HEK293 (cell line): ENCODE measurements at regions not wholly inside any gene's neighbourhood (a gene's known extent, or its start where the extent isn't known, plus 50 kb on each side); places are given as distances from the start of the nearest gene placed in this dataset.

Experiments used
- CTCF ChIA-PET: fragments of 350-600 bp; formaldehyde crosslinking; extraction: SDS; loops from one replicate; lab custom pipeline; 2021; ENCODE audit warnings: antibody characterized with exemption; lab: Yijun Ruan, JAX
- POLR2A ChIA-PET: fragments of 300-600 bp; formaldehyde crosslinking; extraction: SDS; loops from one replicate; lab custom pipeline; 2020; ENCODE audit warnings: antibody characterized with exemption, inconsistent platforms; lab: Yijun Ruan, JAX
- H3K27ac ChIP-seq: fragments of 200-500 bp; sonication (Bioruptor generic); 2 replicates; pipeline ENCODE4 v1.5.1; 2014; ENCODE audit warnings: low read depth, low read length, control low read depth, inconsistent platforms; ENCODE audit errors: extremely low read depth
- H3K36me3 ChIP-seq, 2 experiments: fragments of 200-500 bp in 1 of 2; sonication (Bioruptor generic) in 1 of 2; 1 replicate in 1 of 2; 2 replicates in 1 of 2; pipeline ENCODE4 v1.5.1; 2014 to 2017; ENCODE audit warnings: inconsistent platforms in 2 of 2, low read length in 2 of 2; ENCODE audit not compliant: control insufficient read depth in 2 of 2, insufficient read depth in 1 of 2
- H3K4me1 ChIP-seq: fragments of 200-500 bp; sonication (Bioruptor generic); 2 replicates; pipeline ENCODE4 v1.5.1; 2014; ENCODE audit warnings: mild to moderate bottlenecking, low read length, inconsistent platforms; ENCODE audit not compliant: control insufficient read depth, insufficient read depth
- H3K4me3 ChIP-seq: 2 replicates; pipeline ENCODE4 v1.5.1; 2011; ENCODE audit warnings: low read depth, mild to moderate bottlenecking, control low read depth, low read length, moderate library complexity
- H3K9me3 ChIP-seq: fragments of 200-500 bp; sonication (Bioruptor generic); 2 replicates; pipeline ENCODE4 v1.5.1; 2014; ENCODE audit warnings: low read depth, low read length, inconsistent platforms; ENCODE audit not compliant: control insufficient read depth, insufficient read depth
- CTCF ChIP-seq: fragments of 450-650 bp; formaldehyde crosslinking; IDR thresholded peaks from 2 replicates; pipeline ENCODE4 v1.5.1; 2016; ENCODE audit warnings: missing biosample characterization, missing genetic modification characterization
- ELK4 ChIP-seq: IDR thresholded peaks from 2 replicates; pipeline ENCODE4 v1.6.1; 2011; ENCODE audit warnings: mild to moderate bottlenecking, low read depth, low read length, borderline replicate concordance
- KLF10 ChIP-seq: fragments of 450-650 bp; IDR thresholded peaks from 2 replicates; pipeline ENCODE4 v1.5.1; 2018; ENCODE audit warnings: missing biosample characterization, mild to moderate bottlenecking, missing genetic modification characterization
- OSR2 ChIP-seq: fragments of 450-650 bp; formaldehyde crosslinking; IDR thresholded peaks from 2 replicates; pipeline ENCODE4 v1.5.1; 2016; ENCODE audit warnings: missing biosample characterization, missing genetic modification characterization
- RBAK ChIP-seq: fragments of 450-650 bp; formaldehyde crosslinking; IDR thresholded peaks from 2 replicates; pipeline ENCODE4 v1.5.1; 2016; ENCODE audit warnings: missing biosample characterization, missing genetic modification characterization
- SALL2 ChIP-seq: fragments of 450-650 bp; formaldehyde crosslinking; IDR thresholded peaks from 2 replicates; pipeline ENCODE4 v1.5.0; 2017; ENCODE audit warnings: missing biosample characterization, mild to moderate bottlenecking, missing genetic modification characterization, borderline replicate concordance
- SETDB1 ChIP-seq: IDR thresholded peaks from one replicate; pipeline ENCODE4 v1.6.1; 2017; ENCODE audit warnings: mild to moderate bottlenecking, low read length, moderate library complexity, mixed read lengths; ENCODE audit not compliant: insufficient read length
- SP3 ChIP-seq: fragments of 450-650 bp; formaldehyde crosslinking; IDR thresholded peaks from 2 replicates; pipeline ENCODE4 v1.5.1; 2016; ENCODE audit warnings: missing biosample characterization, missing genetic modification characterization
- TRIM28 ChIP-seq: IDR thresholded peaks from 2 replicates; pipeline ENCODE4 v1.6.1; 2011; ENCODE audit warnings: low read length, control low read depth, borderline replicate concordance
- ZBTB6 ChIP-seq: fragments of 450-650 bp; formaldehyde crosslinking; IDR thresholded peaks from 2 replicates; pipeline ENCODE4 v1.5.1; 2017; ENCODE audit warnings: missing biosample characterization, missing genetic modification characterization
- ZNF112 ChIP-seq: fragments of 450-650 bp; formaldehyde crosslinking; IDR thresholded peaks from 2 replicates; pipeline ENCODE4 v1.5.0; 2017; ENCODE audit warnings: missing biosample characterization, missing genetic modification characterization
- ZNF114 ChIP-seq: fragments of 450-650 bp; formaldehyde crosslinking; IDR thresholded peaks from 2 replicates; pipeline ENCODE4 v1.5.0; 2017; ENCODE audit warnings: missing biosample characterization, missing genetic modification characterization
- ZNF132 ChIP-seq: fragments of 450-650 bp; formaldehyde crosslinking; IDR thresholded peaks from 2 replicates; pipeline ENCODE4 v1.5.1; 2017; ENCODE audit warnings: missing biosample characterization, missing genetic modification characterization, borderline replicate concordance
- ZNF146 ChIP-seq: fragments of 450-650 bp; formaldehyde crosslinking; IDR thresholded peaks from 2 replicates; pipeline ENCODE4 v1.5.1; 2016; ENCODE audit warnings: missing biosample characterization, missing genetic modification characterization
- ZNF16 ChIP-seq: fragments of 450-650 bp; formaldehyde crosslinking; IDR thresholded peaks from 2 replicates; pipeline ENCODE4 v1.5.1; 2016; ENCODE audit warnings: low read depth, missing biosample characterization, missing genetic modification characterization
- ZNF2 ChIP-seq: fragments of 450-650 bp; formaldehyde crosslinking; IDR thresholded peaks from 2 replicates; pipeline ENCODE4 v1.5.1; 2016; ENCODE audit warnings: missing biosample characterization, missing genetic modification characterization
- ZNF202 ChIP-seq: fragments of 450-650 bp; formaldehyde crosslinking; IDR thresholded peaks from 2 replicates; pipeline ENCODE4 v1.5.1; 2016; ENCODE audit warnings: missing biosample characterization, missing genetic modification characterization, borderline replicate concordance
- ZNF214 ChIP-seq: fragments of 450-650 bp; formaldehyde crosslinking; IDR thresholded peaks from 2 replicates; pipeline ENCODE4 v1.5.1; 2017; ENCODE audit warnings: missing biosample characterization, mild to moderate bottlenecking, missing genetic modification characterization, borderline replicate concordance
- ZNF366 ChIP-seq: fragments of 450-650 bp; formaldehyde crosslinking; conservative IDR thresholded peaks from 2 replicates; pipeline ENCODE4 v1.5.1; 2016; ENCODE audit warnings: missing biosample characterization, missing genetic modification characterization
- ZNF37A ChIP-seq: fragments of 450-650 bp; IDR thresholded peaks from 2 replicates; pipeline ENCODE4 v1.5.1; 2018; ENCODE audit warnings: missing biosample characterization, missing genetic modification characterization
- ZNF449 ChIP-seq: fragments of 450-650 bp; formaldehyde crosslinking; IDR thresholded peaks from 2 replicates; pipeline ENCODE4 v1.5.1; 2017; ENCODE audit warnings: missing biosample characterization, mild to moderate bottlenecking, missing genetic modification characterization, moderate library complexity
- ZNF514 ChIP-seq: fragments of 450-650 bp; formaldehyde crosslinking; IDR thresholded peaks from 2 replicates; pipeline ENCODE4 v1.5.1; 2016; ENCODE audit warnings: missing biosample characterization, missing genetic modification characterization
- ZNF580 ChIP-seq: fragments of 450-650 bp; formaldehyde crosslinking; IDR thresholded peaks from 2 replicates; pipeline ENCODE4 v1.5.1; 2016; ENCODE audit warnings: missing biosample characterization, missing genetic modification characterization
- ZNF624 ChIP-seq: fragments of 450-650 bp; formaldehyde crosslinking; IDR thresholded peaks from 2 replicates; pipeline ENCODE4 v1.5.1; 2017; ENCODE audit warnings: missing biosample characterization, missing genetic modification characterization
- ZNF747 ChIP-seq: fragments of 450-650 bp; formaldehyde crosslinking; IDR thresholded peaks from 2 replicates; pipeline ENCODE4 v1.5.1; 2016; ENCODE audit warnings: missing biosample characterization, missing genetic modification characterization

GRCh38 chr1:194865383-194865782 is 1679.0 kb upstream of the B3GALT2 start:
- ChIA-PET POLR2A (no interaction called here), CTCF (no interaction called here)
- TF ChIP-seq ZNF37A (tag by site-specific recombination) (no peak), ZNF132 (tag by site-specific recombination) (no peak)
- no peak overlapping the region for H3K27ac ChIP-seq
- H3K4me1 ChIP-seq, result no peaks in the 10 kb centered on the region
- H3K4me3 ChIP-seq, result no peak overlapping the region
- H3K9me3 ChIP-seq, result no peaks in the 10 kb centered on the region
- H3K36me3 ChIP-seq, result no peaks in the 10 kb centered on the region

GRCh38 chr1:194862129-194862528 is 1675.7 kb upstream of the B3GALT2 start:
- Histone ChIP-seq H3K27ac (no peak overlapping the region), H3K4me1 (no peaks in the 10 kb centered on the region), H3K4me3 (no peak overlapping the region), H3K9me3 (no peaks in the 10 kb centered on the region), H3K36me3 (no peaks in the 10 kb centered on the region)
- TF ChIP-seq ZNF747 (tag by site-specific recombination) (no peak), ELK4 (no peak), ZBTB6 (no peak), ZNF202 (0 out of 2 replicates have a peak, but pooled peaks have one; percentile 33), ZNF112 (tag by site-specific recombination) (no peak), SALL2 (no peak), ZNF580 (tag by site-specific recombination) (no peak), ZNF146 (tag by site-specific recombination) (peak; percentile 81), ZNF624 (tag by site-specific recombination) (no peak)
- ChIA-PET POLR2A (interaction anchor here (0.6 kb wide), 1 partner anchor 77 kb away, joined by 4 read pairs; no protein-coding TSS in a partner anchor), CTCF (no interaction called here)

GRCh38 chr1:194860248-194861201 is 1674.1 kb upstream of the B3GALT2 start:
- Histone ChIP-seq H3K36me3 (no peaks in the 10 kb centered on the region), H3K4me1 (no peaks in the 10 kb centered on the region), H3K4me3 (no peak overlapping the region), H3K27ac (no peak overlapping the region), H3K9me3 (no peaks in the 10 kb centered on the region)
- ChIA-PET POLR2A (no interaction called here), CTCF (no interaction called here)
- no peak for TF ChIP-seq TRIM28
- no peak for TF ChIP-seq CTCF (tag by site-specific recombination)
- no peak for TF ChIP-seq ZNF16 (tag by site-specific recombination)
- no peak for TF ChIP-seq OSR2 (tag by site-specific recombination)
- no peak for TF ChIP-seq RBAK (tag by site-specific recombination)
- no peak for TF ChIP-seq ZNF114 (tag by site-specific recombination)
- no peak for TF ChIP-seq ZNF449 (tag by site-specific recombination)
- no peak for TF ChIP-seq SETDB1
- TF ChIP-seq ZNF514 (tag by site-specific recombination), result no peak
- TF ChIP-seq ZNF366 (tag by site-specific recombination), result no peak
- no peak for TF ChIP-seq ZNF214 (tag by site-specific recombination)
- TF ChIP-seq ZNF624 (tag by site-specific recombination), result no peak
- TF ChIP-seq SP3 (tag by site-specific recombination), result no peak
- TF ChIP-seq ZNF2 (tag by site-specific recombination), result no peak
- TF ChIP-seq KLF10 (tag by site-specific recombination), result no peak
